ENCODE measurements at regions not wholly inside any gene's neighbourhood (a gene's known extent, or its start where the extent isn't known, plus 50 kb on each side); places are given as distances from the start of the nearest gene placed in this dataset.

DNA sequence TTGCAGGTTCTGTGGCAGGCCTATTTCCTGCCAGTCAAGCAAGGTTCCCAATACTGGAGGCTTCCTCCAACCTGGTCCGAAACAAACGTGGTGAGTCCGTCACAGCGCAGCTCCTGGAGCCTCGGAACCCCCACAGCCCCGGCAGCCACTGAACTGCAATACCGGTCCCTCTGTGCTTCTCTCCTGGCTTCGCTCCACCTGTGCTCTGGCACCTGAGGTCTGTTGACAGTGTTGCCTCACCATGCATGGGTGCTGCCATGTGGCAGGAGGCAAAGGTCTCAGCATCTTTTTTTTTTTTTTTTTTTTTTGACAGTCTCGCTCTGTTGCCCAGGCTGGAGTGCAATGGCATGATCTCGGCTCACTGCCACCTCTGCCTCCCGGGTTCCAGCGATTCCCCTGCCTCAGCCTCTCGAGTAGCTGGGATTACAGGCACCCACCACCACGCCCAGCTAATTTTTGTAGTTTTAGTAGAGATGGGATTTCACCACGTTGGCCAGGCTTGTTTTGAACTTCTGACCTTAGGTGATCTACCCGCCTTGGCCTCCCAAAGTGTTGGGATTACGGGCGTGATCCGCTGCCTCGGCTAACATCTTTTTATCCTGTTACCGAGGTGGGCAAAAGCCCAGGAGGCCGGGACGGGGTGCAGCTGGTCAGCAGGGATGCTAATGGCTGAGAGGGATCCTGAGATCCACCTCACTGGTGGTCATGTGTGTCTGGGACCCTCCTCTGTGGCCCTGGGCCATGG is 57.1 kb upstream of the RNU6ATAC start:
- Histone ChIP-seq H3K4me3 (no peak overlapping the region), H3K9me3 (no peaks in the 10 kb centered on the region), H3K36me3 (no peaks in the 10 kb centered on the region), H3K27me3 (no peaks in the 10 kb centered on the region), H3K27ac (no peak overlapping the region), H3K4me1 (peaks cover 0 to 6% (median 2%) of the 10 kb centered on the region in 4 donors)
- WGBS, 2 donors = 91 to 96% methylated on average over 15 to 23 of the region's 23 CpGs
- DNase-seq (no peak), ATAC-seq (ENCODE audit: low FRiP score in 2 of 2) (no peak)
- TF ChIP-seq, protein P1, sequence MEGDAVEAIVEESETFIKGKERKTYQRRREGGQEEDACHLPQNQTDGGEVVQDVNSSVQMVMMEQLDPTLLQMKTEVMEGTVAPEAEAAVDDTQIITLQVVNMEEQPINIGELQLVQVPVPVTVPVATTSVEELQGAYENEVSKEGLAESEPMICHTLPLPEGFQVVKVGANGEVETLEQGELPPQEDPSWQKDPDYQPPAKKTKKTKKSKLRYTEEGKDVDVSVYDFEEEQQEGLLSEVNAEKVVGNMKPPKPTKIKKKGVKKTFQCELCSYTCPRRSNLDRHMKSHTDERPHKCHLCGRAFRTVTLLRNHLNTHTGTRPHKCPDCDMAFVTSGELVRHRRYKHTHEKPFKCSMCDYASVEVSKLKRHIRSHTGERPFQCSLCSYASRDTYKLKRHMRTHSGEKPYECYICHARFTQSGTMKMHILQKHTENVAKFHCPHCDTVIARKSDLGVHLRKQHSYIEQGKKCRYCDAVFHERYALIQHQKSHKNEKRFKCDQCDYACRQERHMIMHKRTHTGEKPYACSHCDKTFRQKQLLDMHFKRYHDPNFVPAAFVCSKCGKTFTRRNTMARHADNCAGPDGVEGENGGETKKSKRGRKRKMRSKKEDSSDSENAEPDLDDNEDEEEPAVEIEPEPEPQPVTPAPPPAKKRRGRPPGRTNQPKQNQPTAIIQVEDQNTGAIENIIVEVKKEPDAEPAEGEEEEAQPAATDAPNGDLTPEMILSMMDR (IDR thresholded peaks at IDR 0.05) = no peak
- TF ChIP-seq POLR2A (IDR thresholded peaks at IDR 0.05) = no peak
- TF ChIP-seq POLR2AphosphoS5 (IDR thresholded peaks at IDR 0.05) = no peak
- TF ChIP-seq EP300 (IDR thresholded peaks at IDR 0.05) = no peak

DNA sequence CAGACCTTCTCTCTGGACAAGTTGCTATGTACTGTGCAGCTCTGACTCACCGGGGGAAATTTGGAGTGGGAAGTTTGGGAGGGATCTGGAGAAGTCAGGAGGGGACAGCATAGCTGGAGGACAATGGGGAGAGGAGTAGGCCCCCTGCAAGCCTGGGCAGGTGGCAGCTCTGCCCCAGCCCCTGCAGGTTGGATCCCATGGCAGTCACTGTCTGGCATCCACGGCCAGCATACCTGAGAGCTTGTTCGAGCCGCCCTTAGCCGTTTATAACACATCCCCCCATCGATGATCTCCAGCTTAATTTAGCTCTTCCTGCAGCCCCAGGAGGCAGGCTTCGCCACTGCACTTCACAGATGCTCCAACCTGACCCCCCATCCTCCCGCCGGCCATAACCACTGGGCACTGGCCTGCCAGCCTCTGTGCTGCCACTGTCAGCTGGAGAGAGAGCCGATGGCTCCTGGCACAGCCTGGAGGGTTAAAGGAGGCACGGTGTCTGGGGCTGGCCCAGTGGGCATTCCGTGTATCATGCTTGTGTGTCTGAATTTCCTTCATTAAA is 57.7 kb upstream of the RNU6ATAC start:
- Histone ChIP-seq H3K36me3 (no peaks in the 10 kb centered on the region), H3K27me3 (no peaks in the 10 kb centered on the region), H3K27ac (no peak overlapping the region), H3K4me3 (no peak overlapping the region), H3K4me1 (peaks cover 0 to 7% (median 2%) of the 10 kb centered on the region in 4 donors), H3K9me3 (no peaks in the 10 kb centered on the region)
- WGBS, 2 donors = 73 to 76% methylated on average over 9 to 12 of the region's 12 CpGs
- DNase-seq (no peak), ATAC-seq (ENCODE audit: low FRiP score in 2 of 2) (no peak)
- TF ChIP-seq POLR2AphosphoS5 (IDR thresholded peaks at IDR 0.05) (no peak), POLR2A (IDR thresholded peaks at IDR 0.05) (no peak), EP300 (IDR thresholded peaks at IDR 0.05) (no peak)
- TF ChIP-seq, protein P1 (IDR thresholded peaks at IDR 0.05) = no peak

DNA sequence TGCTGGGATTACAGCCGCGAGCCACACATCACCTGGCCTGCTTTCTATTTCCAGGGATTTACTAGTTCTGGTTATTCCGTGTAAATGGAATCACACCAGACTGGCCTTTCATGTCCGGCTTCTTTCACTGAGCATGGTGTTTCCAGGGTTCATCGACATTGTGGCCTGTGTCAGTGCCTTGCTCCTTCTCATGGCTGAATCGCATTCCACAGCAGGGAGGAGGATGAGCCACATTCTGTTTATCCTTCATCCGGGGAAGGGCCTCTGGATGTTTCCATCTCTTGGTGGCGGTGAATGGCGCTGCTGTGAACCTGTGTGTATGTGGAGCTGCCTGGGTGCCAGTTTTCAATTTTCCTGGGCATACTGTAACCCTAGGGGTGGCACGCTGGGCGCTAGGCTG is 58.7 kb upstream of the RNU6ATAC start:
- ATAC-seq (ENCODE audit: low FRiP score in 2 of 2) (no peak), DNase-seq (no peak)
- 87 to 88% methylated on average over 11 of the region's 11 CpGs for WGBS, 2 donors
- Histone ChIP-seq H3K4me1 (peaks cover 0 to 7% (median 4%) of the 10 kb centered on the region in 4 donors), H3K27ac (no peak overlapping the region), H3K9me3 (no peaks in the 10 kb centered on the region), H3K4me3 (no peak overlapping the region), H3K27me3 (no peaks in the 10 kb centered on the region), H3K36me3 (no peaks in the 10 kb centered on the region)
- TF ChIP-seq, protein P1 (IDR thresholded peaks at IDR 0.05) = no peak
- TF ChIP-seq POLR2AphosphoS5 (IDR thresholded peaks at IDR 0.05) (no peak), POLR2A (IDR thresholded peaks at IDR 0.05) (no peak), EP300 (IDR thresholded peaks at IDR 0.05) (no peak)

DNA sequence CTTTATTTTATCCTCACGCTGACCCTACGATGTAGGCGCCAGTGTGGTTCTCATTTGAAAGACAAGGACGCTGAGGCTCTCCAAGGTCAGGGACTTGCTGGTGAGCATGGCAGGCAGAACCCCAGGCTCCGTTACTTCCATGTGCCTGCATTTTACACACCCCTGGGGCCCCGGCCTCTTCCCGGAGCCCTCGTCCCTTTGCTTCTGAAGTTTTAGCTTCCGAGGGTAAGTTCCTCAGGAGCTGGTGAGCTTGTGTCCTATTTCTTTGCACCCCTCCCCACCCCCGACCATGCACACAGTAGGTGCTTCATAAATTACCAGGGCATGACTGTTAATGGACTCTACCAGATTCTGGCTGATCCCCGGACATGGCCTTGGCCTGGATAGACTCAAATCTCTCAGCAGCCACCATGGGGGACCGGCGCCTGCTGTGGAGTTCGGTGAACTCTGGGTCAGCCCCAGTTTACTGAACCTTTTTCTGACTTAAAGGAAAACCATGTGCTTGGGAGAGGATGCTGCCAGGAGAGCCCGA is 59.3 kb upstream of the RNU6ATAC start:
- peaks cover 0 to 7% (median 4%) of the 10 kb centered on the region in 4 donors for H3K4me1 ChIP-seq
- DNase-seq (no peak), ATAC-seq (ENCODE audit: low FRiP score in 2 of 2) (no peak)
- H3K9me3 ChIP-seq = no peaks in the 10 kb centered on the region
- H3K4me3 ChIP-seq = no peak overlapping the region
- no peaks in the 10 kb centered on the region for H3K27me3 ChIP-seq
- no peaks in the 10 kb centered on the region for H3K36me3 ChIP-seq
- TF ChIP-seq POLR2AphosphoS5 (IDR thresholded peaks at IDR 0.05) (no peak), POLR2A (IDR thresholded peaks at IDR 0.05) (no peak), EP300 (IDR thresholded peaks at IDR 0.05) (no peak)
- TF ChIP-seq, protein P1 (IDR thresholded peaks at IDR 0.05) = no peak
- H3K27ac ChIP-seq = no peak overlapping the region
- WGBS, 2 donors = 89% methylated on average over 15 of the region's 15 CpGs
